Activated CD8-positive, alpha-beta T cell treated with anti-CD3 and anti-CD28 coated beads for 36 hours (primary cell): ENCODE measurements at regions not wholly inside any gene's neighbourhood (a gene's known extent, or its start where the extent isn't known, plus 50 kb on each side); places are given as distances from the start of the nearest gene placed in this dataset.

Source experiments
- ATAC-seq: fragments of 200-7000 bp; cut with Tn5 transposase; one replicate; pipeline ENCODE4 v1.10.0; 2021; ENCODE audit warnings: mild to moderate bottlenecking, moderate library complexity
- CTCF ChIA-PET: fragments of 350-600 bp; sonication (Branson Sonifier 250); formaldehyde crosslinking; loops from one replicate; lab custom pipeline; 2021; ENCODE audit warnings: antibody characterized with exemption; lab: Charles Lee
- POLR2A ChIA-PET: fragments of 350-600 bp; sonication (Branson Sonifier 250); formaldehyde crosslinking; loops from one replicate; lab custom pipeline; 2021; ENCODE audit warnings: antibody characterized with exemption; lab: Charles Lee
- DNase-seq: peaks from one replicate; pipeline ENCODE4 v3.0.0-alpha.2; 2020
- H3K27ac Mint-ChIP-seq: one replicate; pipeline ENCODE4 v1.8.0; 2021; ENCODE audit warnings: mild to moderate bottlenecking, mixed read lengths
- H3K27me3 Mint-ChIP-seq: one replicate; pipeline ENCODE4 v1.8.0; 2021; ENCODE audit warnings: mixed read lengths
- H3K36me3 Mint-ChIP-seq: one replicate; pipeline ENCODE4 v1.8.0; 2021; ENCODE audit warnings: low read depth, mixed read lengths
- H3K4me1 Mint-ChIP-seq: one replicate; pipeline ENCODE4 v1.8.0; 2021; ENCODE audit warnings: low read depth, mixed read lengths
- H3K4me3 Mint-ChIP-seq: one replicate; pipeline ENCODE4 v1.8.0; 2021; ENCODE audit warnings: mild to moderate bottlenecking, moderate library complexity, mixed read lengths
- H3K9me3 Mint-ChIP-seq: one replicate; pipeline ENCODE4 v1.8.0; 2021; ENCODE audit warnings: mixed read lengths
- intact Hi-C: fragments of 100-400 bp; cut with micrococcal nuclease; formaldehyde crosslinking; loops from one replicate; pipeline ENCODE4 v1.10.0; 2022
- TF ChIP-seq, protein P1 (sequence below): fragments of 200-600 bp; IDR thresholded peaks from one replicate; pipeline ENCODE4 v1.8.0; 2022; ENCODE audit warnings: antibody characterized with exemption, mild to moderate bottlenecking

DNA sequence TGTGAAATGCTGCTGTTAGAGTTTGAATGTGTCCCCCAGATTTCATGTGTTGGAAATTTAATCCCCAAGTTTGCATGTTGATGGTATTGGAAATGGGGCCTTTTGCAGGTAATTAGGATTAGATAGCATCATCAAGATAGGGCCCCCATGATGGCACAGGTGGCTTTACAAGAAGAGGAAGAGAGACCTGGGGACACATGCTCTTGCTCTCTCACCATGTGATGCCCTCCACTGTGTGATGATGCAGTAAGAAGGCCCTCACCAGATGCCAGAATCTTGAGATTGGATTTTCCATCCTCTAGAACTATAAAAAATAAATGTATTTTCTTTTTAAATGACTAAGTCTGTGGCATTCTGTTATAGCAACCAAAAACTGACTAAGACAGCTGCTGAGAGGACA is 57.0 kb upstream of the NEK7 start:
- Mint-ChIP-seq H3K27me3 (no peaks in the 10 kb centered on the region), H3K4me1 (peaks cover 24% of the 10 kb centered on the region), H3K27ac (no peak overlapping the region), H3K9me3 (no peaks in the 10 kb centered on the region), H3K36me3 (no peaks in the 10 kb centered on the region), H3K4me3 (no peak overlapping the region)
- CTCF ChIA-PET: interaction anchor here (1.4 kb wide), 1 partner anchor 11 kb away, joined by 4 read pairs; no protein-coding TSS in a partner anchor
- TF ChIP-seq, protein P1, sequence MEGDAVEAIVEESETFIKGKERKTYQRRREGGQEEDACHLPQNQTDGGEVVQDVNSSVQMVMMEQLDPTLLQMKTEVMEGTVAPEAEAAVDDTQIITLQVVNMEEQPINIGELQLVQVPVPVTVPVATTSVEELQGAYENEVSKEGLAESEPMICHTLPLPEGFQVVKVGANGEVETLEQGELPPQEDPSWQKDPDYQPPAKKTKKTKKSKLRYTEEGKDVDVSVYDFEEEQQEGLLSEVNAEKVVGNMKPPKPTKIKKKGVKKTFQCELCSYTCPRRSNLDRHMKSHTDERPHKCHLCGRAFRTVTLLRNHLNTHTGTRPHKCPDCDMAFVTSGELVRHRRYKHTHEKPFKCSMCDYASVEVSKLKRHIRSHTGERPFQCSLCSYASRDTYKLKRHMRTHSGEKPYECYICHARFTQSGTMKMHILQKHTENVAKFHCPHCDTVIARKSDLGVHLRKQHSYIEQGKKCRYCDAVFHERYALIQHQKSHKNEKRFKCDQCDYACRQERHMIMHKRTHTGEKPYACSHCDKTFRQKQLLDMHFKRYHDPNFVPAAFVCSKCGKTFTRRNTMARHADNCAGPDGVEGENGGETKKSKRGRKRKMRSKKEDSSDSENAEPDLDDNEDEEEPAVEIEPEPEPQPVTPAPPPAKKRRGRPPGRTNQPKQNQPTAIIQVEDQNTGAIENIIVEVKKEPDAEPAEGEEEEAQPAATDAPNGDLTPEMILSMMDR: no peak
- POLR2A ChIA-PET: no interaction called here
- intact Hi-C loops: no loop called here
- DNase-seq: no peak
- ATAC-seq: no peak

DNA sequence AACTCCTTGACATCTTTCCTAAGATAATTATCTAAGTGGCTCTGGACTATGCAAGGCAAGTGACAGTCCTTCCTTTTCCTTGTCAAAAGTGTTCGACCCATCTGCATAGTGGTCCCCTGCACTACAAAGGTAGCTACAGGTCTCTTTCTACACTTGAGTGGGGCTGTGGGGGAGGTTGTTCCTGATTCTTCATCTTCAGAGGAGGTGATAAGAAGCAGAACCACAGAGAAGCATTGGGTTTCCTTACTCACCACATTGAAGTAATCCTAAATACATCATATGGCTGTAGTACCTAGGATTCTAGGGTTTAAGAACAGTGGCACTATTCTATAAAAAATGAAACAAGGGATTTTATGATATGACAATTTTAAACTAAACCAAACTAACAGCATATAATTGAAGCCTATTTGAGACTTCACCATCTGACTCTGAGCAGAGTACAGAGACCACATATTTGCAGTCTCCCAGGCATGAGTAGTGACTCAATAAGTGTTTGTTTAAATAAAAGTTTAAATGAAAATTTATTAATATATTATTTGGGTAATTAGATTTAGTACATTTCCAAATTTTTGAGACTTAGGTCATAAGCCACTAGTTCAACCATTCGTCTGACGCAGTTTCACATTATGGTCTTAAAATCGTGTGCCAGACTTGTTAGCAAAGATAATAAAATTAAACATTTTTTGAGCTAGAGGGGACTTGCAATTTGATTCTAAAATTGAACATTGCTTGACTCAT is 54.9 kb upstream of the NEK7 start:
- Mint-ChIP-seq H3K4me1 (peaks cover 24% of the 10 kb centered on the region), H3K36me3 (no peaks in the 10 kb centered on the region), H3K4me3 (no peak overlapping the region), H3K9me3 (no peaks in the 10 kb centered on the region), H3K27me3 (no peaks in the 10 kb centered on the region), H3K27ac (peak overlapping the region; percentile 79)
- intact Hi-C loops: no loop called here
- TF ChIP-seq, protein P1: no peak
- ChIA-PET CTCF (interaction anchor here (0.6 to 4.0 kb wide), 7 partner anchors 14 to 188 kb away, joined by 3 to 10 read pairs (median 3); no protein-coding TSS in a partner anchor), POLR2A (interaction anchor here (0.5 to 1.0 kb wide), 2 partner anchors 16 to 328 kb away, joined by 3 read pairs; no protein-coding TSS in a partner anchor)
- ATAC-seq (peak; percentile 57), DNase-seq (peak; percentile 17)

DNA sequence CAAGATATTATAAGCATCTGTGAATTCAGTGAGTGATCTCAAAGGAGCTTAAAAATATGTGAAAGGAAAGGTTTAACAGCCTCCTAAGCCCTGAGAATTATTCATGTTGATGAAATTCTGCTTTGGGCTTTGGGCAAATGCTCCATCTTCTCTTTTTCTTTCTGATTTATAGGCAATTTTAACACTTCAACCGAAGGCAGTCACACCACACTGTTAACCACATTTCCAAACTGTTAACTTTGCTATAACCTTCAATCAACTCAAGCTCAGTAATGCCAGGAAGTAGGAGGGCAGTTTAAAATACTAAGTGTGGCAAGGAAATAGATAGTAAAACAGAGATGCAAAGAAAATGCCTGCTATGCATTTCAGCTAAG is 54.4 kb upstream of the NEK7 start:
- no peaks in the 10 kb centered on the region for H3K27me3 Mint-ChIP-seq
- H3K27ac Mint-ChIP-seq: peak overlapping the region; percentile 79
- peaks cover 24% of the 10 kb centered on the region for H3K4me1 Mint-ChIP-seq
- DNase-seq (peak; percentile 14), ATAC-seq (peak; percentile 75)
- intact Hi-C loops: no loop called here
- ChIA-PET POLR2A (interaction anchor here (1.0 kb wide), 1 partner anchor 16 kb away, joined by 3 read pairs; no protein-coding TSS in a partner anchor), CTCF (interaction anchor here (0.9 to 4.0 kb wide), 5 partner anchors 14 to 24 kb away, joined by 3 to 10 read pairs (median 3); no protein-coding TSS in a partner anchor)
- no peaks in the 10 kb centered on the region for H3K9me3 Mint-ChIP-seq
- H3K4me3 Mint-ChIP-seq: peak overlapping the region; percentile 24
- no peaks in the 10 kb centered on the region for H3K36me3 Mint-ChIP-seq
- TF ChIP-seq, protein P1: no peak

DNA sequence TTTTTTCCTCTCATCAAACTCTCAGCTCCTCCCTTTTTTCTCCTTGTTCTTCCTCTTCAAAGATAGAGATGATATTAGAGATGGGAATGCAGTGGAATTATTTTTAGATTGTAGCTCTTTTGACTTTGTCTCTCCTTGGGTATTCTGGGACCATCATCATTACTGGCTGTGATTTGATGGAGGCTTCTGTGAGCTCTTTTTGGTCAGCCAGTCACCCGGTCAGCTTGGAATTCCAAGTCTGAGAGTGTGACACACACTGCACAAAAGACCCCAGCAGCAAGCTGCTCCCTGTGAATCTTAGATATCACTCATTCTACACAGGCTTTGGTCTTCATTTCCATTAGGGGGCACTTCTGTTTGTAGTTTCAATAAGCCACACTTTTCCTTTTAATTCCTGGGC is 51.6 kb upstream of the NEK7 start:
- intact Hi-C loops: no loop called here
- Mint-ChIP-seq H3K36me3 (no peaks in the 10 kb centered on the region), H3K4me3 (no peak overlapping the region), H3K4me1 (peaks cover 24% of the 10 kb centered on the region), H3K27ac (no peak overlapping the region), H3K27me3 (no peaks in the 10 kb centered on the region), H3K9me3 (no peaks in the 10 kb centered on the region)
- DNase-seq (no peak), ATAC-seq (no peak)
- TF ChIP-seq, protein P1: no peak
- CTCF ChIA-PET: interaction anchor here (0.9 kb wide), 1 partner anchor 15 kb away, joined by 4 read pairs; no protein-coding TSS in a partner anchor
- POLR2A ChIA-PET: interaction anchor here (1.1 kb wide), 1 partner anchor 51 kb away, joined by 3 read pairs; no protein-coding TSS in a partner anchor

DNA sequence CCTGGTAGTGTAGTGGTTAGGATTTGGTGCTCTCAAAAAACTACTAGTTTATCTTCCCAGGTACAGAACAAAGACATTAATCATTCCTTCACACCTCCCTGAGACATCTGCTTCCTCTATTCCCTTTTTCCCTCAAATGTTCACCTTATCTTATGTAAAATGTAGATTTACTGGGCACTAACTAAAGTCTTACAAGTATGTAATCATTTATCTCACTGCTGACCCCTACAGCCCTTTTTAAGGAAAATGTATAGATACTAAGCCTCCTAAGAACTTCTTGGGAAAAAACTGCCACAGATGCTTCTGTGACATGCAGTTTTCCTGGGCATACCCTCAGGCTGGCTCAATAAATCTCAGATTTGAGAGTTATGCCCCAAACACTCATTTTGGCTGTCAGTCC is 50.8 kb upstream of the NEK7 start:
- peaks cover 23% of the 10 kb centered on the region for H3K4me1 Mint-ChIP-seq
- no peak overlapping the region for H3K4me3 Mint-ChIP-seq
- TF ChIP-seq, protein P1: no peak
- ChIA-PET CTCF (no interaction called here), POLR2A (interaction anchor here (0.6 to 1.1 kb wide), 2 partner anchors 50 to 90 kb away, joined by 3 read pairs; no protein-coding TSS in a partner anchor)
- H3K36me3 Mint-ChIP-seq: no peaks in the 10 kb centered on the region
- DNase-seq (no peak), ATAC-seq (no peak)
- H3K27me3 Mint-ChIP-seq: no peaks in the 10 kb centered on the region
- intact Hi-C loops: no loop called here
- H3K9me3 Mint-ChIP-seq: no peaks in the 10 kb centered on the region
- no peak overlapping the region for H3K27ac Mint-ChIP-seq
